Kidney capillary endothelial cell (primary cell): ENCODE measurements at regions not wholly inside any gene's neighbourhood (a gene's known extent, or its start where the extent isn't known, plus 50 kb on each side); places are given as distances from the start of the nearest gene placed in this dataset.

Experiments
- DNase-seq: peaks from one replicate; pipeline ENCODE4 v3.0.0-alpha.2; 2018; ENCODE audit warnings: low spot score

- DNase-seq = no peak
Observed at GRCh38 chr4:187921946-187922623, 73.5 kb upstream of the ZFP42 start.

- no peak for DNase-seq
Observed at GRCh38 chr4:187929024-187929423, 66.5 kb upstream of the ZFP42 start.

- DNase-seq = no peak
Observed at GRCh38 chr4:187934766-187935165, 60.8 kb upstream of the ZFP42 start.

- no peak for DNase-seq
Observed at GRCh38 chr4:187937557-187937956, 58.0 kb upstream of the ZFP42 start.

- no peak for DNase-seq
Observed at GRCh38 chr4:187940299-187940698, 55.3 kb upstream of the ZFP42 start.

GRCh38 chr4:187942968-187943367 lies 52.6 kb upstream of the ZFP42 start:
- DNase-seq = no peak

GRCh38 chr4:187944179-187944578 lies 51.4 kb upstream of the ZFP42 start:
- no peak for DNase-seq
